Activated CD4-positive, alpha-beta memory T cell treated with anti-CD3 and anti-CD28 coated beads for 36 hours (primary cell): ENCODE measurements at regions not wholly inside any gene's neighbourhood (a gene's known extent, or its start where the extent isn't known, plus 50 kb on each side); places are given as distances from the start of the nearest gene placed in this dataset.

Experiments
- CTCF ChIA-PET: fragments of 350-600 bp; sonication (Branson Sonifier 250); formaldehyde crosslinking; loops from one replicate; lab custom pipeline; 2021; ENCODE audit warnings: antibody characterized with exemption, inconsistent platforms; lab: Charles Lee
- POLR2A ChIA-PET: fragments of 350-600 bp; sonication (Branson Sonifier 250); formaldehyde crosslinking; loops from one replicate; lab custom pipeline; 2021; ENCODE audit warnings: antibody characterized with exemption; lab: Charles Lee
- DNase-seq: peaks from one replicate; pipeline ENCODE4 v3.0.0-alpha.2; 2020
- H3K27ac Mint-ChIP-seq: one replicate; pipeline ENCODE4 v1.8.0; 2021; ENCODE audit warnings: mixed read lengths
- H3K27me3 Mint-ChIP-seq: one replicate; pipeline ENCODE4 v1.8.0; 2021; ENCODE audit warnings: mixed read lengths
- H3K36me3 Mint-ChIP-seq: one replicate; pipeline ENCODE4 v1.8.0; 2021; ENCODE audit warnings: mixed read lengths
- H3K4me1 Mint-ChIP-seq: one replicate; pipeline ENCODE4 v1.8.0; 2021; ENCODE audit warnings: low read depth, mixed read lengths
- H3K4me3 Mint-ChIP-seq: one replicate; pipeline ENCODE4 v1.8.0; 2021; ENCODE audit warnings: mild to moderate bottlenecking, mixed read lengths
- H3K9me3 Mint-ChIP-seq: one replicate; pipeline ENCODE4 v1.8.0; 2021; ENCODE audit warnings: mixed read lengths
- intact Hi-C: fragments of 100-400 bp; cut with micrococcal nuclease; formaldehyde crosslinking; loops from one replicate; pipeline ENCODE4 v1.15.1; 2023

DNA sequence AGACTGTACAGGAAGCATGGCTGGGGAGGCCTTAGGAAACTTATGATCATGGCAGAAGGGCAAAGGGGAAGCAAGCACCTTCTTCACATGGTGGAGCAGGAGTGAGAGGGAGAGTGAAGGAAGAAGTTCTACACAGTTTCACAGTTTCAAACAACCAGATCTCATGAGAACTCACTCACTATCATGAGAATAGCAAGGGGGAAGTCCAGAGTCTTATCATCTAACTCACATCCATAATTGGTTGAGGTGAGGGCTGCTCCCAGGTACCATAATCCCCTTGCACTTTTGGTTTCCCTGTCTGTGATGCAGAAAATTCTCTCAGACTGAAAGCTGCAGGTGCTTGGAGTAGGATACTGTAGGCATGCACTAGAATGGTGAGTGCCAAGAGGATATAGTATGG lies 233.8 kb upstream of the CPEB2 start:
- intact Hi-C loops: no loop called here
- H3K4me3 Mint-ChIP-seq: no peak overlapping the region
- H3K4me1 Mint-ChIP-seq: peaks cover 4% of the 10 kb centered on the region
- H3K27ac Mint-ChIP-seq: no peak overlapping the region
- ChIA-PET POLR2A (no interaction called here), CTCF (no interaction called here)
- H3K36me3 Mint-ChIP-seq: no peaks in the 10 kb centered on the region
- DNase-seq: no peak
- peaks cover 2% of the 10 kb centered on the region for H3K9me3 Mint-ChIP-seq
- H3K27me3 Mint-ChIP-seq: peaks cover 18% of the 10 kb centered on the region

DNA sequence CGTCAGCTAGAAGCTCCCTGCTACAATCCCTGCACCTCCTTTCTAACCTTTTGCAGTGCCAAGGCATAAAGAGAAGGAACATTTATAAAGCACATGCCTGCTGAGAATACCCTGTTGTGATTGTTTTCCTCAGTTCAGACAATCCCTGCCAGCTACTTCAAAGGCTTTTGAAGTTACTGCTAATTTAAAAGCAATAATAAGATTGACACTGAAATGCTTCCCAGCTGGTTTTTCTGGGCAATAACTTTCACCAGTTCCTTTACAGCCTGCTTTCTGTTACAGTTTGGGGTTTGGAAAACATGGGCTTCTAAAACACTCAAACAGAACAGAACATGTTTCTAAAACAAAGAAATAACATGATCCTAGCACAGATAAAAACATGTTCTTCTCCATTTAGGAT lies 232.3 kb upstream of the CPEB2 start:
- Mint-ChIP-seq H3K36me3 (no peaks in the 10 kb centered on the region), H3K4me1 (peaks cover 4% of the 10 kb centered on the region), H3K4me3 (no peak overlapping the region), H3K27ac (no peak overlapping the region), H3K9me3 (peaks cover 3% of the 10 kb centered on the region), H3K27me3 (peaks cover 24% of the 10 kb centered on the region)
- CTCF ChIA-PET: no interaction called here
- no peak for DNase-seq
- intact Hi-C loops: no loop called here
- POLR2A ChIA-PET: no interaction called here

DNA sequence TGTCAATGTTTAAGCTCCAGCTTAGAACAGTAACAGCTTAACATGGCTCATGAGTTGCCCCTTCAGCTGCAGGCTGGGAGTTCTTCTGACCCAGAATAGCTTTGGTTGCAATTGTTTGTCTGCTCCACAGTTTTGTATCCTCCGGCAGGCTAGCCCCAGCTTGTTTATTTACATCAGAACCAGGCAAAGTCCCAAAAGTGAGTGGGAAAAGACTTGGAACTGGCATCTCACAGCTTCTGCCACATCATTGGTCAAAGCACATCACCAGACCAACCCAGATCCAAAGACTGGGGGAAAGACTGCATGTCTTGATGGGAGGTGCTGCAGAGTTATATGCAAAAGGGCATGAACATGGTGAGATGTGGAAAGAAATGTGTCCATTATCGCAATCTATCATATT lies 231.2 kb upstream of the CPEB2 start:
- ChIA-PET CTCF (interaction anchor here (1.8 kb wide), 1 partner anchor 21 kb away, joined by 7 read pairs; no protein-coding TSS in a partner anchor), POLR2A (no interaction called here)
- intact Hi-C loops: no loop called here
- DNase-seq: no peak
- Mint-ChIP-seq H3K4me1 (peaks cover 4% of the 10 kb centered on the region), H3K27ac (no peak overlapping the region), H3K9me3 (peaks cover 3% of the 10 kb centered on the region), H3K27me3 (peaks cover 22% of the 10 kb centered on the region), H3K36me3 (no peaks in the 10 kb centered on the region), H3K4me3 (no peak overlapping the region)

DNA sequence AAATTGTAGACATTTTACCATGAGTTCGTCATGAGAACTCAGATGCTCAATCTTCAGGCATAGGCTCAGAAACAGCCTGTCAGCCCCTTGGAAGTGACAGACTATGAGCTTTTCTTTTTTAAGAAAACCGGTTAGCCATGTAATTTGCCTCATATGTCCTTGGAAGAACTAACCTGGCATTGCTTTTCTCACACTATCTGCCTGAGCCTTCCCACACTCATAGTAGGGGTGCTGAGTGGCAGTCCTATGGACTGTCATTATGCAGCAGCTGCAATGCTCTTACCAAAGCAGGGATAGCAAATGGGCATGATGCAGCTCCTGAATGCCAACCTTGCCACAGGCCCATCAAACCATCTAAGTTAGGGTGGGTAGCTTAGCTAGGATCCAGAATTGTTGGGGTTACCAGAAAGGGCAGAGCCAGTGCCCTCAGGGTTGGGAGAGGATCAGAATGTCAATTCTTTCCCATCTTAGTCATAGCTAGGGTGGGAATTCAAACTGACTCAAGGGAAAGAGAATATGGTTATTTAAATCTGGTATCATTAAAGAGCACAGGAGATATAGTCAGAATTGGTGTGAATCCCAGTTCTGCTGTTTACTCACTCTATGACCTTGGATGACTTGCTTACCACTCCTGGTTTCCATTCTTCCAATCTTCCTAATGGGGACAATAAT lies 230.6 kb upstream of the CPEB2 start:
- CTCF ChIA-PET: interaction anchor here (1.8 kb wide), 1 partner anchor 21 kb away, joined by 7 read pairs; no protein-coding TSS in a partner anchor
- Mint-ChIP-seq H3K9me3 (peaks cover 3% of the 10 kb centered on the region), H3K36me3 (no peaks in the 10 kb centered on the region), H3K27me3 (peaks cover 22% of the 10 kb centered on the region), H3K4me1 (peaks cover 4% of the 10 kb centered on the region), H3K27ac (no peak overlapping the region), H3K4me3 (no peak overlapping the region)
- POLR2A ChIA-PET: no interaction called here
- intact Hi-C loops: loop anchor here (1.0 kb wide), 1 partner anchor 12 kb away; no protein-coding TSS in a partner anchor
- no peak for DNase-seq

DNA sequence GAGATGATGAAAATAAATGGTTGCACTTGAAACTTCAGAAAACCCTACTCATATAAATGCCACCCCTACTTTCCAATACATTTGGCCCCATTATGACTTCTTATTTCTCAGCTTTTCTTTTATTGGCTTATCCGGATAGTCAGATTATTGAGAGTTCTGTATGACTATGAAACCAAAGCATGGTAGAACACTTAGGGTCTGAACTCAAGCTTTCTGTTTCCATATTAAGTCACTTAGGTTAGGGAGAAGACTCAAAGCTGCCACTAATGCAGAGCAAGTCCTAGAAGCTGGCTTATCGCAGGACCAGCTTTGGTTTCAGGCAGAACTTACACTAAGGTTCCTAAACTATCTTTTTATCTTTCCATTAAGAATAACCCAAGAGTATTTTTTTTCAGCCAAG lies 229.9 kb upstream of the CPEB2 start:
- no peak for DNase-seq
- intact Hi-C loops: loop anchor here (1.0 kb wide), 1 partner anchor 11 kb away; no protein-coding TSS in a partner anchor
- Mint-ChIP-seq H3K27ac (no peak overlapping the region), H3K27me3 (peaks cover 22% of the 10 kb centered on the region), H3K4me3 (no peak overlapping the region), H3K4me1 (no peaks in the 10 kb centered on the region), H3K9me3 (peaks cover 3% of the 10 kb centered on the region), H3K36me3 (no peaks in the 10 kb centered on the region)
- POLR2A ChIA-PET: no interaction called here
- CTCF ChIA-PET: no interaction called here

DNA sequence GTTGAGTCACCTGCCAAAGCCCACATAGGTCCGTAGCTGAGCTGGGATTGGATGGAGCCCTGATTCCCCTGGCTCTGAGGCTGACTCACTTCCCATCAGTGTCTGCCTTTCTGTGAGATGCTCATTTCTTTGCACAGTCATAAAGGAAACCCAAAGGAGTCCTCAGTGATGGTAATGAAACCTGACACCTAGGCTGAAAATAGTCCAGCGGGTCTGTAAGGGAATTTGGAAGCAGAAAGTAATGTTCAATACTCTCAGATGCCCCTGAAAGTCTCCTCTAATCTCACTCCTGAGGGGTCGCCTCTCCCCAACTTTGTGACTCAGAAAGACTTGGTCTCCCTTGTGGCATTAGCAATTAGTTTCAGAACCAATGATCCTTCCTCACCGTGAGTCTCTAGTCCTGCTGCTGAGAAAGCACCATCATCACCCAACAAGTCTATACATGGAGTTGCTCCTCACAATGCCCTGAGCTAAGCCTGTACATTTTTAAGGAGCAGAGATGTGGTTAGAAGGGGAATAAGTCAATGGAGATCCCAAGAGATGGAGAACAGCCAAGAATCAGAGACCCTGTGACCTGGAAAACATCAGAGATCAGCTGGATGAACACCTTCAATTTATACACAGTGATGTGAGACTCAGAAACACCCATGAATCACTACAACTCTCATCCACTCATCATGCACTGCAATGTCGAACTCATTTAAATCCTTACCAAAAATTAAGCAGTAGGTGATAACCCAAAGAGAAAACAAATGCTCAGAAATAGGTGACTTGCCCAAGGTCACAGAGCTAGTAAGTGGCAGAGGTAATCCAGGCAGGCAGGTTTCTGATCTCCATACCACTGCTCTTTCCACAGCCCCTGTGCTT lies 219.0 kb upstream of the CPEB2 start:
- ChIA-PET POLR2A (interaction anchor here (1.8 kb wide), 1 partner anchor 73 kb away, joined by 13 read pairs; no protein-coding TSS in a partner anchor), CTCF (no interaction called here)
- intact Hi-C loops: loop anchor here (1.0 to 5.0 kb wide), 8 partner anchors 11 to 1129 kb away; partner anchors contain the start of gene CPEB2
- Mint-ChIP-seq H3K36me3 (no peaks in the 10 kb centered on the region), H3K27me3 (peaks cover 7% of the 10 kb centered on the region), H3K4me3 (no peak overlapping the region), H3K27ac (peak overlapping the region; percentile 77), H3K9me3 (peaks cover 5% of the 10 kb centered on the region), H3K4me1 (peaks cover 22% of the 10 kb centered on the region)
- DNase-seq: peak; percentile 82

DNA sequence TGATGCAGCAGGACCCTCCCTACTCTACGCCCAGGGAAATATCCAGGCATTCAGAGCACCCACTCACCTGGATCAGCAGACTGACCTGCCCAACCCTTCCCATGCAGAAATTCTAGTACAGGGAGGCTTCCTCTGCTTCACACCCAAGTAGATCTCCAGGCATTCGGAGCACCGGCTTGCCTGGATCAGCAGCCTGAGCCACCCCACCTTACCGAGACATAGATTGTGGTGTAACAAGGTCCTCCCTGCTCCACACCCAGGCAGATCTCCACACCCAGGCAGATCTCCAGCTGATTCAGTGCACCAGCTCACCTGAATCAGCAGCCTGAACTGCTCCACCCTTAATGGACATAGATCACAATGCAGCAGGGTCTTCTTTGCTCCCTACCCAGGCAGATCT lies 215.1 kb upstream of the CPEB2 start:
- ChIA-PET CTCF (interaction anchor here (0.9 to 1.5 kb wide), 3 partner anchors 37 to 1131 kb away, joined by 3 to 5 read pairs (median 4); no protein-coding TSS in a partner anchor), POLR2A (no interaction called here)
- intact Hi-C loops: no loop called here
- Mint-ChIP-seq H3K27ac (no peak overlapping the region), H3K4me3 (no peak overlapping the region), H3K9me3 (peaks cover 18% of the 10 kb centered on the region), H3K4me1 (peaks cover 40% of the 10 kb centered on the region), H3K36me3 (peaks cover 3% of the 10 kb centered on the region), H3K27me3 (peaks cover 9% of the 10 kb centered on the region)
- no peak for DNase-seq

DNA sequence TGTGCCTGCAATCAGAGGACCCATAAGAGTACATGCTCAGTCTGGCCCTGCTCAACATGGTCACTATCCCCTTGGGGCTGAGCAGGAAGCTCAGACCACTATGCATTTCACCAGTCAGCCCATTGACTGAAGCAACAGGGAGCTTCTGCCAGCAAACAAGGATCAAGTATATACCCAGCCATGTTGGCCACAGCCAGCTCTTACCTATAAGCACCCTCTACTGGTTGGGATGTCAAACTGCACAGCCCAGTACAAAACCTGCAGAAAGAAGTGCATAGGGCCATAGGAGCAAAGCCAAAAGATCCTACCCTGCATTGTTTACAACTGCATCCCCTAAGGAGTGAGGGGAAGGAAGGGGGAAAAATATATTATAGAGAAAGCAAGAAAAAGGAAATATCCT lies 214.4 kb upstream of the CPEB2 start:
- H3K4me3 Mint-ChIP-seq: no peak overlapping the region
- peaks cover 3% of the 10 kb centered on the region for H3K36me3 Mint-ChIP-seq
- POLR2A ChIA-PET: no interaction called here
- intact Hi-C loops: no loop called here
- H3K9me3 Mint-ChIP-seq: peaks cover 18% of the 10 kb centered on the region
- CTCF ChIA-PET: interaction anchor here (0.7 to 1.5 kb wide), 8 partner anchors 38 to 1241 kb away, joined by 3 to 5 read pairs (median 3); no protein-coding TSS in a partner anchor
- peaks cover 10% of the 10 kb centered on the region for H3K27me3 Mint-ChIP-seq
- DNase-seq: peak; percentile 21
- H3K27ac Mint-ChIP-seq: no peak overlapping the region
- H3K4me1 Mint-ChIP-seq: peaks cover 38% of the 10 kb centered on the region

DNA sequence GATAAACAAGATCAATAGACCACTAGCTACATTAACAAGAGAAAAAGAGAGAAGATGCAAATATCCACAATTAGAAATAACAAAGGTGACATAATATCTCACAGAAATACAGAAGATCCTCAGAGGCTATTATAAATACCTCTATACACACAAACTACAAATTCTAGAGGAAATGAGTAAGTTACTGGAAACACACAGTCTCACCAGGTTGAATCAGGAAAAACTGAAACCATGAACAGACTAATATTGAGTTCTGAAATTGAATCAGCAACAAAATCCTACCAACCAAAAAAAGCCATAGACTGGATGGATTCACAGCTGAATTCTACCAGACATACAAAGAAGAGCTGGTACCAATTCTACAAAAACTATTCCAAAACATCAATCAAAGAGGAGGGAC lies 211.8 kb upstream of the CPEB2 start:
- CTCF ChIA-PET: no interaction called here
- Mint-ChIP-seq H3K9me3 (peaks cover 33% of the 10 kb centered on the region), H3K4me3 (no peak overlapping the region), H3K27ac (no peak overlapping the region), H3K4me1 (peaks cover 30% of the 10 kb centered on the region), H3K27me3 (peaks cover 18% of the 10 kb centered on the region), H3K36me3 (peaks cover 3% of the 10 kb centered on the region)
- POLR2A ChIA-PET: interaction anchor here (1.0 kb wide), 1 partner anchor 66 kb away, joined by 3 read pairs; no protein-coding TSS in a partner anchor
- intact Hi-C loops: loop anchor here (1.0 kb wide), 2 partner anchors 8 to 66 kb away; no protein-coding TSS in a partner anchor
- DNase-seq: no peak

DNA sequence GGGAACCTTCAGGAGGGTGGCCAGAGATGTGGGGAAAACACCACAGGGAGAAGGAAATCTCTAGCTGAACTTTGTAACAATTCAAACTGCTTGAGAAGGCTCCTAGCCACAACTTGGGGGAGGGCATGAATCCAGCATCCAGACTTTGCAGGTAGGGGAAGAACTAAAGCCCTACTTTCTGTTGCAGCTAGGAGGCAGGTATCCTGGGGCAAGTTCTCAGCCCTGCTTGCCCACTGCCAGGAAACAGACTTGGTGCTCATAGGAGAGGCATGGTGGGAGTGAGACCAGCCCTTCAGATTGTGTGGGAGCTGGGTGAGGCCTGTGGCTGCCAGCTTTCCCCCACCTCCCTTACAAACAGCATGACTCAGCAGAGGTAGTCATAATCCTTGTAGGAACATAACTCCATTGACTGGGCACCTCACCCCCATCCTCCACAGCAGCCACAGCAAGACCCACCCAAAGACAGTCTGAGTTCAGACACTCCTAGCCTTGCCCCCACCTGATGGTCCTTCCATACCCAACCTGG lies 209.5 kb upstream of the CPEB2 start:
- Mint-ChIP-seq H3K27ac (no peak overlapping the region), H3K4me1 (peaks cover 33% of the 10 kb centered on the region), H3K9me3 (peaks cover 34% of the 10 kb centered on the region), H3K4me3 (no peak overlapping the region), H3K36me3 (peaks cover 3% of the 10 kb centered on the region), H3K27me3 (peaks cover 18% of the 10 kb centered on the region)
- POLR2A ChIA-PET: no interaction called here
- peak; percentile 14 for DNase-seq
- CTCF ChIA-PET: no interaction called here
- intact Hi-C loops: no loop called here

DNA sequence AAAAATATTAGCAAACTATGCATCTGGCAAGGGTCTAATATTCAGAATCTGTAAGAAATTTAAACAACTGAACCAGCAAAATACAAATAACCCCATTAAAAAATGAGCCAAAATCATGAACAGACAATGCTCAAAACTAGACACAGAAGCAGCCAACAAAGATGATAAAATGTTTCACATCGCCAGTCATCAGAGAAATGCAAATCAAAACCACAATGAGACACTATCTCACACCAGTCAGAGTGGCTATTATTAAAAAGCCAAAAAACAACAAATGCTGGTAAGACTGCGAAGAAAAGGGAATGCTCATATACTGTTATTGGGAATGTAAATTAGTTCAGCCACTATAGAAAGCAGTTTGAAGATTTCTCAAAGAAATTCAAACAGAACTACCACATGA lies 201.3 kb upstream of the CPEB2 start:
- Mint-ChIP-seq H3K4me1 (peaks cover 5% of the 10 kb centered on the region), H3K4me3 (no peak overlapping the region), H3K27ac (no peak overlapping the region), H3K36me3 (peaks cover 5% of the 10 kb centered on the region), H3K9me3 (peaks cover 23% of the 10 kb centered on the region), H3K27me3 (peaks cover 5% of the 10 kb centered on the region)
- DNase-seq: no peak
- ChIA-PET CTCF (no interaction called here), POLR2A (no interaction called here)
- intact Hi-C loops: no loop called here

DNA sequence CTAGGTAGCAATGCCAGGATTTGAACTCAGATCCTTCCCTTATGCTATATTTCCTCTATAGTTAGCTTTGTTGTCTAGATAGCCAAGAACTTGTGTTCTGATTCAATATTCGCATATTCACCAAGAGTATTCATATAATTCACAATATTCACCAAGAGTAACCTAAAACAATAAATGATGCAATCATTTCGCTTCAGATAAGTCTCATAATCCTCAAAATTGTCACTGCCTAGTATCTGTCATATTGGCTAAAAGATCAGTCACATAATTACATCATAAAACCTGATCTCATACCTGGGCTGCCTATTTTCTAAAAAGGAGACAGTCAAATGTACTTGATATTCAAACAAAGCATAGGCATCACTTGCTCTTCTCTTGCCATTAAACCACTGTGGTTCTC lies 199.7 kb upstream of the CPEB2 start:
- intact Hi-C loops: no loop called here
- peaks cover 23% of the 10 kb centered on the region for H3K9me3 Mint-ChIP-seq
- ChIA-PET CTCF (no interaction called here), POLR2A (no interaction called here)
- DNase-seq: no peak
- H3K36me3 Mint-ChIP-seq: peaks cover 5% of the 10 kb centered on the region
- H3K4me1 Mint-ChIP-seq: peaks cover 5% of the 10 kb centered on the region
- no peak overlapping the region for H3K27ac Mint-ChIP-seq
- H3K27me3 Mint-ChIP-seq: peaks cover 5% of the 10 kb centered on the region
- no peak overlapping the region for H3K4me3 Mint-ChIP-seq
